ENCODE measurements at regions not wholly inside any gene's neighbourhood (a gene's known extent, or its start where the extent isn't known, plus 50 kb on each side); places are given as distances from the start of the nearest gene placed in this dataset.
A peak's percentile ranks its signal among the peaks of the same experiment; 100 is the strongest.

DNA sequence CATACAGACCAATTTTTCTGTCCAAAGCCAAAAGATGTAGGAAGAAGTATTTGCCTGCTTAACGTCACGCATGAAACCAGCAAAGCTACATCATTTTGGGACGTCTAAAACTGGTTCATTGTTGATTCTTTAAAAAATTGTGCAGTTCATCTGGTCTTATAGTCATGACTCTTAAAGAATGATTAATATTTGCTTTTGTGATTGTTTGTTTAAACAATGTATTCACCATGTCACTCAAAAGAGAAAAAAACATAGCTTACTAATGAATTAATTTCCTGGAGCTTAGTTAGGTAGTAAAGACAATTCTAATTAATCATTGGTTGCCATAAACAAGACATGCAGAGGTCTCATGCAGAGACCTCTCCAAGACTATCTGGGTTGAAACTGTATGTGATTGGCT, 157.3 kb downstream of the RPS12 start:
- no peaks in the 10 kb centered on the region for H3K9me3 Mint-ChIP-seq
- no peak for TF ChIP-seq CTCF (IDR thresholded peaks at IDR 0.05)
- H3K27me3 Mint-ChIP-seq (ENCODE audit: low read depth, poor library complexity) = peaks cover 4% of the 10 kb centered on the region
- peaks cover 36% of the 10 kb centered on the region for H3K4me1 Mint-ChIP-seq
- no peaks in the 10 kb centered on the region for H3K36me3 Mint-ChIP-seq (ENCODE audit: low read depth)
- H3K4me3 Mint-ChIP-seq = no peak overlapping the region
- no peak for DNase-seq
- H3K27ac Mint-ChIP-seq = no peak overlapping the region

- H3K4me1 Mint-ChIP-seq = peaks cover 36% of the 10 kb centered on the region
- peaks cover 4% of the 10 kb centered on the region for H3K27me3 Mint-ChIP-seq (ENCODE audit: low read depth, poor library complexity)
- TF ChIP-seq CTCF (IDR thresholded peaks at IDR 0.05) = no peak
- no peak for DNase-seq
- H3K36me3 Mint-ChIP-seq (ENCODE audit: low read depth) = no peaks in the 10 kb centered on the region
- H3K9me3 Mint-ChIP-seq = no peaks in the 10 kb centered on the region
- no peak overlapping the region for H3K4me3 Mint-ChIP-seq
- no peak overlapping the region for H3K27ac Mint-ChIP-seq
These were observed 157.9 kb downstream of the RPS12 start for GRCh38 chr6:132972254-132972653.

DNA sequence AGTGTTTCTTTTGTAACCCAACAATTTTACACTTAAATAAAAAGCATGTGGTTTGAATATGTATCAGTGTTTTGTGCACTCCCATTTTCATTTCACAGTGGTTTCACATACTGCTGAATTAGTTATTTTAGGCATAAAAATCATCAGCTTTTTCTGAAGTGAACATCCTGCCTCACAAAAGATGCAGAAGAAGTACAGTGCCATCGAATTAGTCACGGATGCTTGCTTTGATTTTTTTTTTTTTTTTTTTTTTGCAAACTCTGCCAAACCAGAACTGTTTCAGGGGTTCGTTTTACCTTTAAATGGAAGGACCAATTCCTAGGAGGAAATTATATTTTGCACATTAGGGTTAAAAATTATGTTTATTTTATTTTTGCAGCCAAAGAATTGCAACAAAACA, 158.6 kb downstream of the RPS12 start:
- H3K4me1 Mint-ChIP-seq = peaks cover 36% of the 10 kb centered on the region
- H3K27ac Mint-ChIP-seq = no peak overlapping the region
- TF ChIP-seq CTCF (IDR thresholded peaks at IDR 0.05) = no peak
- H3K9me3 Mint-ChIP-seq = no peaks in the 10 kb centered on the region
- H3K36me3 Mint-ChIP-seq (ENCODE audit: low read depth) = no peaks in the 10 kb centered on the region
- H3K27me3 Mint-ChIP-seq (ENCODE audit: low read depth, poor library complexity) = peaks cover 4% of the 10 kb centered on the region
- H3K4me3 Mint-ChIP-seq = no peak overlapping the region
- no peak for DNase-seq

- Mint-ChIP-seq H3K27ac (peak overlapping the region; percentile 86), H3K4me3 (peak overlapping the region; percentile 55), H3K27me3 (ENCODE audit: low read depth, poor library complexity) (peaks cover 4% of the 10 kb centered on the region), H3K36me3 (ENCODE audit: low read depth) (no peaks in the 10 kb centered on the region), H3K9me3 (no peaks in the 10 kb centered on the region), H3K4me1 (peaks cover 36% of the 10 kb centered on the region)
- DNase-seq = no peak
- no peak for TF ChIP-seq CTCF (IDR thresholded peaks at IDR 0.05)
These were observed 159.2 kb downstream of the RPS12 start for GRCh38 chr6:132973514-132973993.

- no peak overlapping the region for H3K4me3 Mint-ChIP-seq
- H3K27ac Mint-ChIP-seq = no peak overlapping the region
These were observed 159.8 kb downstream of the RPS12 start for GRCh38 chr6:132974122-132974521.

More at GRCh38 chr6:132974122-132974521, 159.8 kb downstream of the RPS12 start:
- no peak for TF ChIP-seq CTCF (IDR thresholded peaks at IDR 0.05)
- Mint-ChIP-seq H3K9me3 (no peaks in the 10 kb centered on the region), H3K4me1 (peaks cover 33% of the 10 kb centered on the region), H3K27me3 (ENCODE audit: low read depth, poor library complexity) (peaks cover 4% of the 10 kb centered on the region), H3K36me3 (ENCODE audit: low read depth) (no peaks in the 10 kb centered on the region)
- no peak for DNase-seq
